Stimulated activated CD4-positive, alpha-beta T cell treated with anti-CD3 and anti-CD28 coated beads, Interleukin-2, amount 100 ng/mL, for 48 hours (primary cell): ENCODE measurements at regions not wholly inside any gene's neighbourhood (a gene's known extent, or its start where the extent isn't known, plus 50 kb on each side); places are given as distances from the start of the nearest gene placed in this dataset.

Experiments
- DNase-seq, 2 donors: peaks; one replicate each; pipeline ENCODE4 v3.0.0-alpha.2; 2020

- DNase-seq: no peak
Observed at GRCh38 chr6:12426121-12426520, 136.0 kb downstream of the EDN1 start.

- DNase-seq: no peak
Observed at GRCh38 chr6:12431023-12431422, 140.9 kb downstream of the EDN1 start.

- no peak for DNase-seq
Observed at GRCh38 chr6:12436224-12436623, 146.1 kb downstream of the EDN1 start.

GRCh38 chr6:12436683-12437082 lies 146.5 kb downstream of the EDN1 start:
- DNase-seq: no peak

- DNase-seq: no peak
Observed at GRCh38 chr6:12439296-12439695, 149.1 kb downstream of the EDN1 start.

- no peak for DNase-seq
Observed at GRCh38 chr6:12440981-12441380, 150.8 kb downstream of the EDN1 start.

GRCh38 chr6:12442455-12442854 lies 152.3 kb downstream of the EDN1 start:
- DNase-seq: no peak

GRCh38 chr6:12446394-12446793 lies 156.2 kb downstream of the EDN1 start:
- DNase-seq: no peak

GRCh38 chr6:12449447-12449846 lies 159.3 kb downstream of the EDN1 start:
- DNase-seq: no peak

- DNase-seq: no peak
Observed at GRCh38 chr6:12450467-12450866, 160.3 kb downstream of the EDN1 start.

GRCh38 chr6:12456343-12456742 lies 166.2 kb downstream of the EDN1 start:
- DNase-seq: no peak

GRCh38 chr6:12457094-12457493 lies 166.9 kb downstream of the EDN1 start:
- no peak for DNase-seq

GRCh38 chr6:12458558-12458957 lies 168.4 kb downstream of the EDN1 start:
- no peak for DNase-seq

- DNase-seq: no peak
Observed at GRCh38 chr6:12459945-12460661, 169.9 kb downstream of the EDN1 start.

GRCh38 chr6:12467706-12468670 lies 177.8 kb downstream of the EDN1 start:
- DNase-seq: no peak

GRCh38 chr6:12472601-12473038 lies 182.5 kb downstream of the EDN1 start:
- no peak for DNase-seq

- DNase-seq: no peak
Observed at GRCh38 chr6:12473494-12473893, 183.3 kb downstream of the EDN1 start.

- no peak for DNase-seq
Observed at GRCh38 chr6:12474167-12475140, 184.3 kb downstream of the EDN1 start.

GRCh38 chr6:12476484-12476883 lies 186.3 kb downstream of the EDN1 start:
- DNase-seq: no peak

- DNase-seq: no peak
Observed at GRCh38 chr6:12477616-12478015, 187.5 kb downstream of the EDN1 start.

GRCh38 chr6:12478921-12479320 lies 188.8 kb downstream of the EDN1 start:
- no peak for DNase-seq

GRCh38 chr6:12479451-12479850 lies 189.3 kb downstream of the EDN1 start:
- no peak for DNase-seq

- DNase-seq: no peak
Observed at GRCh38 chr6:12479881-12480280, 189.7 kb downstream of the EDN1 start.
